Ecto neural progenitor cell (in vitro differentiated cells): ENCODE measurements at regions not wholly inside any gene's neighbourhood (a gene's known extent, or its start where the extent isn't known, plus 50 kb on each side); places are given as distances from the start of the nearest gene placed in this dataset.

ENCODE experiments used
- DNase-seq: peaks from one replicate; pipeline ENCODE4 v3.0.0-alpha.2; 2018; ENCODE audit warnings: low spot score

- no peak for DNase-seq
Observed at GRCh38 chr20:39100691-39101090, 138.5 kb downstream of the DHX35 start.

- no peak for DNase-seq
Observed at GRCh38 chr20:39097889-39098288, 135.7 kb downstream of the DHX35 start.

GRCh38 chr20:39095870-39096269 lies 133.7 kb downstream of the DHX35 start:
- DNase-seq = no peak

- no peak for DNase-seq
Observed at GRCh38 chr20:39094391-39094790, 132.2 kb downstream of the DHX35 start.

GRCh38 chr20:39092733-39093410 lies 130.7 kb downstream of the DHX35 start:
- no peak for DNase-seq

GRCh38 chr20:39090906-39091305 lies 128.8 kb downstream of the DHX35 start:
- no peak for DNase-seq

GRCh38 chr20:39089797-39090196 lies 127.7 kb downstream of the DHX35 start:
- no peak for DNase-seq
